ENCODE measurements at regions not wholly inside any gene's neighbourhood (a gene's known extent, or its start where the extent isn't known, plus 50 kb on each side); places are given as distances from the start of the nearest gene placed in this dataset.

- TF ChIP-seq NANOG (IDR thresholded peaks at IDR 0.05; ENCODE audit: borderline replicate concordance) = no peak
These were observed 262.7 kb upstream of the STT3B start (continued) for GRCh38 chr3:31270010-31270409.

DNA sequence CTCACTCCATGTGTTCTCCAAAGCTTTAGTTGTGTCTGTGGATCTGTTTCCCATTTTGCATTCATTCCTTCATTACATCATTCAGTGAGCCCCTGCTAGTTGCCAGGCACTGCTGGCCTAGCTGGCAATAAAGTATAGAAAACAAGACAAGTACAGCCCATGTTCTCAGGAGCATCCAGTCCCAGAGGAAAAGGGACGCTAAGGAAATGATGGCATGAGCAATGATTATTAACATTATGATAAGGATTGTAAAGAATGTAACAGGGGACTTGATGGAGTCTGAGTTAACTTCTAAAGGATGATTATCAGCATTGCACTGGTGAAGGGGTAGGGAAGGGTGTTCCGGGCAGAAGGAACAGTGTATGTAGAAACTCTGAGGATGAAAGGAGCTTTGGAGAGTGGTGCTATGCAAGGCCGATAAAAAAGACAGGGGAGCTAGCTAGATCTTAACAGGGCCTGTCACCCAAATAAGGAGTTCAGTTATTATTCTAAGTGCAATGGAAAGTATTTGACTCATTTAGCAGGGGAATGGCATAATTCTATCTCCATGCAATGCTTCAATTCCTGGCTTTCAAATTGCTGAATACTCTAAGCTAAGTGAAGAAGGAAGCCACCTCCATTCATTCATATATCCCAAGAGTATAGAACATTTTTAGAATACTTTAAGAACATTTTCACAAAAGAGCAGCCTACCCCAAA lies 258.2 kb upstream of the STT3B start:
- H3K4me1 Mint-ChIP-seq = peaks cover 27% of the 10 kb centered on the region
- no peaks in the 10 kb centered on the region for H4K20me1 ChIP-seq (replicated peaks; ENCODE audit: insufficient read depth)
- H3K27ac Mint-ChIP-seq = no peak overlapping the region
- no peak for DNase-seq (ENCODE audit: low spot score)
- no peak for ATAC-seq
- H3K36me3 Mint-ChIP-seq (ENCODE audit: low read depth) = no peaks in the 10 kb centered on the region
- H3K27me3 ChIP-seq (ENCODE audit: insufficient read depth) = no peaks in the 10 kb centered on the region
- H3K9me3 Mint-ChIP-seq = no peaks in the 10 kb centered on the region
- H3K79me2 ChIP-seq (replicated peaks; ENCODE audit: insufficient read depth) = no peaks in the 10 kb centered on the region
- H3K9me2 ChIP-seq (ENCODE audit: insufficient read depth) = peaks cover 11% of the 10 kb centered on the region; the same call in 1 of the 2 replicates
- H2AFZ ChIP-seq = no peak overlapping the region
- no peak for TF ChIP-seq CREB1 (CRISPR knock-in tag; IDR thresholded peaks at IDR 0.05; ENCODE audit: low read depth)
- TF ChIP-seq POLR2AphosphoS5 (IDR thresholded peaks at IDR 0.05; ENCODE audit: low read depth) = no peak
- TF ChIP-seq ZNF462 (CRISPR knock-in tag; IDR thresholded peaks at IDR 0.05) = no peak
- TF ChIP-seq STAT1 (IDR thresholded peaks at IDR 0.05; ENCODE audit: unreplicated experiment) = no peak
- no peak for TF ChIP-seq EZH2 (IDR thresholded peaks at IDR 0.05; ENCODE audit: low read depth, unreplicated experiment)
- no peak for TF ChIP-seq REST (IDR thresholded peaks at IDR 0.05; ENCODE audit: unreplicated experiment)
- TF ChIP-seq JUNB (IDR thresholded peaks at IDR 0.05; ENCODE audit: unreplicated experiment) = no peak
- no peak for TF ChIP-seq NANOG (IDR thresholded peaks at IDR 0.05; ENCODE audit: borderline replicate concordance)
- TF ChIP-seq CTCF (conservative IDR thresholded peaks at IDR 0.05; ENCODE audit: low read depth in 2 of 2) = no peak
- H3K27ac ChIP-seq (ENCODE audit: low read depth) = no peak overlapping the region
- H3F3A ChIP-seq (replicated peaks; ENCODE audit: low read depth) = no peaks in the 10 kb centered on the region
- H3K4me3 Mint-ChIP-seq = no peak overlapping the region
- no peaks in the 10 kb centered on the region for H3K36me3 ChIP-seq (ENCODE audit: insufficient read depth)
- H3K4me2 ChIP-seq = no peak overlapping the region
- H3K27me3 Mint-ChIP-seq (ENCODE audit: insufficient read depth, low read depth, poor library complexity) = no peaks in the 10 kb centered on the region
- H3K4me1 ChIP-seq (ENCODE audit: insufficient read depth) = peaks cover 17% of the 10 kb centered on the region
- H3K4me3 ChIP-seq = no peak overlapping the region
